ENCODE measurements at regions not wholly inside any gene's neighbourhood (a gene's known extent, or its start where the extent isn't known, plus 50 kb on each side); places are given as distances from the start of the nearest gene placed in this dataset.
A peak's percentile ranks its signal among the peaks of the same experiment; 100 is the strongest.
"Not testable (repeated sequence)": the region's sequence is repeated elsewhere in the genome, so short reads cannot be mapped to it uniquely, and the experiment has no call there.

GRCh38 chr2:106011380-106011779, 182.7 kb downstream of the UXS1 start:
- DNase-seq = no peak
- in situ Hi-C loops (cut with MboI; ENCODE audit: low pct_unique_long_range_greater_than_20kb, low sequenced_read_pairs) = no loop called here

- no peak for DNase-seq
- in situ Hi-C loops (cut with MboI; ENCODE audit: low pct_unique_long_range_greater_than_20kb, low sequenced_read_pairs) = no loop called here
Observed at GRCh38 chr2:106010818-106011355, 183.2 kb downstream of the UXS1 start.

GRCh38 chr2:106009096-106009495, 185.0 kb downstream of the UXS1 start:
- in situ Hi-C loops (cut with MboI; ENCODE audit: low pct_unique_long_range_greater_than_20kb, low sequenced_read_pairs) = no loop called here
- no peak for DNase-seq

DNA sequence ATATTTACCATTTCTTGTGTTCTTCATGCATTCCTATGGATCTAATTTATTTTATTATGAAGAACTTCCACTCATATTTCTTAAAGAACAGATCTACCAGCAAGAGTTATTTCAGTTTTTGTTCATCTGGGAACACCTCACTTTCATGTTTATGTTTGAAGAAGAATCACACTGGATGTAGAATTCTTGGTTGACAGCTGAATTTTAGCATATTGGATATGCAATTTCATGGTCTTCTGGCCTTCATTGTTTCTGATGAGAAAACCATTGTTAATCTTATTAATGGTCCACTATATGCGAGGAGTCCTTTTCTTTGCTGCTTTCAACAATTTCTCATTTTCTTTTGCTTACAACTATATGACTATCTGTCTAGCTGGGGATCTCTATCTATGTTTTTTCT, 189.2 kb downstream of the UXS1 start:
- in situ Hi-C loops (cut with MboI; ENCODE audit: low pct_unique_long_range_greater_than_20kb, low sequenced_read_pairs) = no loop called here
- DNase-seq = no peak

DNA sequence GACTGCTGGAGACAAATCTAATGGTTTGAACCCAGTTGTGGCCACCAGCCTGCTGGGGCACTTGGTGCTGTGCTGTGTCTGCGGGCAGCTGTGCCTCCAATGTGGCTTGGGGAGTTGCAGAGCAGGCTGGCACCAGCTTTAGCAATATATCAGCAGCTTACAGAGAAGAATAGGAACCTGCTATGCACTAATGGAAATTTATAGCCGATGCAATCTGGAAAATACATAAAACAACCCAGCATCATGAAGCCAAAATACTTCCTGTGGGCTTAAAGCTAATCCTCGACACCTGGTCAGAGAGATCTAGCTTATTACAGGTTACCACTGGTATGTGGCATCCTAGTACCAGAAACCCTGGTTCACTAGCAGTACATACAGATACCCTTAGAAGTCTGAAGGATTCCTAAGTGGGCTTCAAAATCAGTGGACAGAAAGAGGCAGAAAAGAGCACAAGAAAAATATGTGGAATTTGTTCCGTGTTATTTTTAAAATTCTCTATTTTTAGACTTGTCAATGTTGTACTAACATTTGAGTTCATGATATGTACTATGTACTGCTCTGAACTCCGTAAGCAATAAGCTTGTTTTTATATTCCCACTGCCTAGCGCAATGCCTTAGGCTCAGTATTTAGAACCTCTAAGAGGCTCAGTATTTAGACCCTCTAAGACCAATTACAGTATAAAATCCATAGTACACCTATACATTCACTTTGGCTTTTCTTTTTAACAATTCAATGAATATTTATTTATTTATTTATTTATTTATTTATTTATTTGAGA, 194.7 kb downstream of the UXS1 start:
- in situ Hi-C loops (cut with MboI; ENCODE audit: low pct_unique_long_range_greater_than_20kb, low sequenced_read_pairs) = no loop called here
- DNase-seq = no peak

DNA sequence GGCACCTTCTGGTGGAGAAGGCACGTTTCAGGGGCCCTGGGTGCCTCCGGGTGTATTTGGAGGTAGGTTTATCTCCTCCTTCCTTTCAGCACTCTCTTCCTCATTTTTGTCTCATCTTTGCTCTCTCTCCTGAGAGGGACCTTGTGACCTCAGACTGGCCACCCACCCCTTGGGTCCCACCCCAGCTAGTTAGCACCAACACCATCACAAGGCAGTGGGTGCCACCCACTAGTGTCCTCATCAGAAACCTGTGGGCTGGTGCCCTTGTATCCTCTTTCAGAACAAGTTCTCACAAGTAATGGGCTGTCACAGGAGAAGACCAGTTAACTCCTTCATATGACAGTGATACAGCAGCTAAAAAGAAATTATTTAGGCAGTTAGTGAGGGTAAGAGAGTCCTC, 196.4 kb downstream of the UXS1 start:
- DNase-seq = no peak
- in situ Hi-C loops (cut with MboI; ENCODE audit: low pct_unique_long_range_greater_than_20kb, low sequenced_read_pairs) = no loop called here

DNA sequence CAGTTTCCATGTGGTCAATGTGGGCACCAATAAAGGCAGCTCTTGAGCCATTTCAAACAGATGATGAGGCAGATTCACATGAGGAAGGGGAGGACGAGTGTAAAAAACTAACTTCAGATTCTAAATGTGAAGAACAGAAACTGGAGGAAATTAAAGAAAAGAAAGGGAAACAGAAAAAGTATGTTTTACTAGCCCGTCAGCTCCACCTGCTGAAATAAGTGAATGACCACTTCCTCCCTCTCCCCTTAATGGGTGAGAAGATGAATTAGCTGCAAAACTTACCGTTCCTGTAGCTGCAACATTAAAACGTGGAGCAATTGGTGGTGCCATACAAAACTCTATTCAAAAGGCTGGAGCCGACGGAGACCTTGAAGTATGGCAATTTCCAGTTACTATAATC, 203.5 kb downstream of the UXS1 start:
- in situ Hi-C loops (cut with MboI; ENCODE audit: low pct_unique_long_range_greater_than_20kb, low sequenced_read_pairs) = no loop called here

DNA sequence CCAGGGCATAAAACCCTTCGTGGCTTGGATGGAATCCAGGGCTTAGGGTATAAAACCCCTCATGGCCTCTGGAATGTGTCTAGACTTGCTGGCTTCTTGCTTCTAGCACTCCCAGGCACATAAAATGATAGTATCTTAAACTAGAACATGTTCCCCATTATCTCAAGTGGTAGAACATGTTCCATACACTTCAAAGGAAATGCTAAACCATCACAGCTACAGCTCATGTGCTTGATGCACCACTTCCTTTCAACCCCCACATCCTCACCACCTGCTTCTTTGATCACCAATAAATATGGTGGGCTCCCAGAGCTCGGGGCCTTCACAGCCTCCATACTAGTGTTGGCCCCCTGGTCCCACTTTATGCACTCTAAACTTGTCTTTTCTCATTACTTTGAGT, 204.3 kb downstream of the UXS1 start:
- in situ Hi-C loops (cut with MboI; ENCODE audit: low pct_unique_long_range_greater_than_20kb, low sequenced_read_pairs) = not testable (repeated sequence)
- peak; percentile 64 for DNase-seq

More for the DNA sequence above, 203.5 kb downstream of the UXS1 start:
- DNase-seq = peak; percentile 57

DNA sequence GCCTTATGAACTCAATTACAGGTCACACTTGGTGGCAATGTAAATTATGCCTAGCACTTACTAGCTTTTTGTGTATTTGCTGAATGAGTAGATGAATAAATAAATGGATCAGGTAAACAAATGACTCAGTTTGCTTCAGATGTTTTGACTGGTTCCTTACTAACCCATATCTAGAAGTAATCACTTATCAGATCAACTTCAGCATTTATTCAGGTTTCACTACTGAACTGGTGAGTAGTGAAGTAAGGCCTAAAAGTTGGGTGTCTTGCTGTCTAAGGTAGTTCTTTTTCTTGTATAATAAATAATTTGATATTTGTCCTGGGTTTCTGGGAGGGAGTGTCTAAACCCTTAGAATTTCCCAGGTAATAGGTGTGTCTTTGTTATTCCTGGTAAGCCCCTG, 205.0 kb downstream of the UXS1 start:
- in situ Hi-C loops (cut with MboI; ENCODE audit: low pct_unique_long_range_greater_than_20kb, low sequenced_read_pairs) = no loop called here

GRCh38 chr2:105977807-105978206, 216.3 kb downstream of the UXS1 start:
- in situ Hi-C loops (cut with MboI; ENCODE audit: low pct_unique_long_range_greater_than_20kb, low sequenced_read_pairs) = no loop called here
- DNase-seq = no peak

More for the DNA sequence above, 205.0 kb downstream of the UXS1 start:
- DNase-seq = no peak

- in situ Hi-C loops (cut with MboI; ENCODE audit: low pct_unique_long_range_greater_than_20kb, low sequenced_read_pairs) = no loop called here
- no peak for DNase-seq
Observed at GRCh38 chr2:105977212-105977611, 216.9 kb downstream of the UXS1 start.

- in situ Hi-C loops (cut with MboI; ENCODE audit: low pct_unique_long_range_greater_than_20kb, low sequenced_read_pairs) = no loop called here
- DNase-seq = no peak
Observed at GRCh38 chr2:105974812-105975211, 219.3 kb downstream of the UXS1 start.

- DNase-seq = no peak
- in situ Hi-C loops (cut with MboI; ENCODE audit: low pct_unique_long_range_greater_than_20kb, low sequenced_read_pairs) = no loop called here
Observed at GRCh38 chr2:105972927-105973326, 221.2 kb downstream of the UXS1 start.

DNA sequence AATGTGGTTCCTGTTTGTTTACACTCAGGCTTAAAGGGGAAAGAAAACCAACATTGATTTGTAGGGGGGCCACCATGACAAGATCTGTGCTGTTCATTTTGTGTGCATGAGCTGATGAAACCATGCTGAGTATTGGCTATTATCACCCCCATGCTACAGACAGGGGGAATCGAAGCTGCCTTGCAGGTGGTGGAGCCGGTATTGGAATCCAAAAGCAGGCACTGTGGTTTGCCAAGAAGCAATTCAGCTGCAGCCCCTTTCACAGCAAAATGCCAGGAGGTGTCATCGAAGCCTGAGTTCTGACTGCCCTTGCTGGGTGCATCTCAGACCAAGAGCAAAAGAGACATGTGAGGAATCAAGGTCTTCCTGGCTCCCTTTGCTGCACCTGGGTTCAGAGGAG, 221.9 kb downstream of the UXS1 start:
- no peak for DNase-seq
- in situ Hi-C loops (cut with MboI; ENCODE audit: low pct_unique_long_range_greater_than_20kb, low sequenced_read_pairs) = no loop called here

GRCh38 chr2:105969552-105969951, 224.5 kb downstream of the UXS1 start:
- in situ Hi-C loops (cut with MboI; ENCODE audit: low pct_unique_long_range_greater_than_20kb, low sequenced_read_pairs) = no loop called here
- peak; percentile 57 for DNase-seq

DNA sequence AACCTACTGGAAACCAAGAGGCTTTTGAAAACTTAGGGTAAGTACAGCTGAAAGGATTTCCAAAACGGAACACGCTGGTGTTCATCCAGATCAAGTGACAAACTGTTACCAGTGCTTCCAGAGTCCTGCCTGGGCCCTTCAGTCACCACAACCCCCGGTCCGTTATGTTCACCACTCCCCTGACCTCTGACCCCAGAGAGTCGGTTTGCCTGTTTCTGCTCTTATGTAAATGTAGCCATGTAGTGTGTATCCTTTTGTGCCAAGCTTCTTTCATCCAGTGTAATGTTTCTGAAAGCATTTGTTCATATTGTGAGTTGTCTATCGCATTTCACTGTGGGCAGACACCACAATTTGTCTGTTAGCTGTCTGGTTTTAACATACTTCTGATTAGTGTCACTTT, 217.5 kb downstream of the NCK2 start:
- in situ Hi-C loops (cut with MboI; ENCODE audit: low pct_unique_long_range_greater_than_20kb, low sequenced_read_pairs) = no loop called here
- DNase-seq = no peak

GRCh38 chr2:105961599-105962146, 217.0 kb downstream of the NCK2 start:
- in situ Hi-C loops (cut with MboI; ENCODE audit: low pct_unique_long_range_greater_than_20kb, low sequenced_read_pairs) = no loop called here
- DNase-seq = no peak

DNA sequence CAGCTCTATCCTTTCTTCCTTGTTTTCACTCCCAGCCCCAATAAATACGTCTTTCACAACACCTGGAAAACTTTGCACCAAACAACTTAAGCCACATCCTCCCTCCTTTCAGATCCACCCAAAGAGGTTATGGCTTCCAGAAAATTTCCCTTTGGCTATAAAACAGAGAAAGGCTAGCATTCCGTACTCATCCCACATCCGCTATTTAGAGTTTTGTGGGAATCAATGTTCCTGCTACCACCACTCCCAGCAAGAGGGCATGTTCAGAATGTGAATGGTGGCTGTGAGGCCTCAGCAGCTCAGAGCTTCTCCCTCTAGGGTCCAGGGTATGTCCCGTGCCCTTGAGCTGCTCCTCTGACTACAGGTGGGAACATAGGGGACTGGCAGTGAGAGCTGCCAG, 214.6 kb downstream of the NCK2 start:
- in situ Hi-C loops (cut with MboI; ENCODE audit: low pct_unique_long_range_greater_than_20kb, low sequenced_read_pairs) = no loop called here
- DNase-seq = no peak

DNA sequence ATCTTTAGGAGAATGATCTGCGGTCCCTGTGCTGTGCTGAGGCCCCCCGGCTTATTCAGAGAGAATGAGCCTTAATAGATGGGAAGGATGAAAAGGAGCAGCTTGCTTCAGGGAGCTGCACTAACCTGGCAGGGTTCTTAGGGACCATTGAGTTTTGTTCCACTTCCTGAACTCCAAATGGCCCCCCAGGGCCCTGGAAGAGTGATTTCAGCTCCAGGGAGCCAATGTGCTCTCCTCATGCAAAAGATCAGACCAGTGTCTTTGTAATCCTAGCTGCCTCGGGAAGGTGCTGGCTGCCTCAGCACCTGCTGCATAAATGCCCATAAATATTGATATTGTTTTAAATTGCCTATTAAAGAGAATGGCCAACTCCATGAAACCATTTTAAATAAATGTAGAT, 210.2 kb downstream of the NCK2 start:
- DNase-seq = no peak
- in situ Hi-C loops (cut with MboI; ENCODE audit: low pct_unique_long_range_greater_than_20kb, low sequenced_read_pairs) = no loop called here

DNA sequence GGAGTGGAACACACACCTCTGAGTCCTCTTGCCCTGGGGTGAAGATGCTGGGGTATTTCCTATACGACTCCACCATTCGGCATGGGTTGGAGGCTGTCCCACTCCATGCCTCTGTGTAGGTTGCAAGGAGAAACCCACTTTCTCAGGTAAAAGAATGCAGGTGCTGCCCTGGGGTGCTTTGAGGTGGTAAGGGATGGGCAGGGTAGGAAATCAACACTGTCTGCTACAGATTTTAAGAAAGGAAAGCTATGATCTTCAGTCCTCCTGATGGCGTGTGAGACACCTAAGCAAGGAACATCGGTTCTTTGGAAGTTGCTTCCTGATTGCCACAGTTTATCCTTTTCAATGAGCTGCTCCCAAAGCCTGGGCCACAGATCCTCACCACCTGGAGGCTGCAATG, 209.2 kb downstream of the NCK2 start:
- in situ Hi-C loops (cut with MboI; ENCODE audit: low pct_unique_long_range_greater_than_20kb, low sequenced_read_pairs) = no loop called here
- DNase-seq = no peak

- no peak for DNase-seq
- in situ Hi-C loops (cut with MboI; ENCODE audit: low pct_unique_long_range_greater_than_20kb, low sequenced_read_pairs) = no loop called here
Observed at GRCh38 chr2:105952131-105952530, 207.4 kb downstream of the NCK2 start.
